ENCODE measurements at regions not wholly inside any gene's neighbourhood (a gene's known extent, or its start where the extent isn't known, plus 50 kb on each side); places are given as distances from the start of the nearest gene placed in this dataset.

GRCh38 chr5:24732184-24732583, 87.4 kb upstream of the CDH10 start:
- no peak for TF ChIP-seq EZH2 (IDR thresholded peaks at IDR 0.05; ENCODE audit: low read length, unreplicated experiment)
- TF ChIP-seq CTCF (conservative IDR thresholded peaks at IDR 0.05; ENCODE audit: low read depth, low read length), result no peak
- TF ChIP-seq EZH2phosphoT487 (IDR thresholded peaks at IDR 0.05; ENCODE audit: borderline replicate concordance, low read length), result no peak
